Islet precursor cell (in vitro differentiated cells): ENCODE measurements at regions not wholly inside any gene's neighbourhood (a gene's known extent, or its start where the extent isn't known, plus 50 kb on each side); places are given as distances from the start of the nearest gene placed in this dataset.

Source experiments
- DNase-seq: peaks from one replicate; pipeline ENCODE4 v3.0.0-alpha.2; 2018

DNA sequence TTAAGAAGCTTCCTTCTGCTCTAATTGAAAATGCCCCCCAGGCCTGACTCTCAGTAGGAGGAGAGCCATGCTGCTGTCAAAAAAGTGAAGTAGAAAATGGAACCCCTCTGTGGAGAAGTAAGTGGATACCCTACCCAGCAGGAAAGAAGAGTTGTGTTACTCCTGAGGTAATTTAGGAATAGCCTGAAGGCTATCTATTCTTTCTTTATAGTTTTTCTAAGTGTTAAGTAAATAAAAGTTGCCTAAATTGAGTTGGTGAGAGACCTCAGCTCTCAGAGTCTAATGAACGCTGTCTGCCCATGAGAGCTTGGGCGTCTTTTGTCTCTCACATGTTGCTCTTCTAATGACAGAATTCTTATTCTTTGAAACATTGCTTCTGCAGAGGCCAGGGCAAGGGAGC is 116.2 kb downstream of the NSUN3 start:
- DNase-seq: no peak

GRCh38 chr3:94183551-94183950 is 120.7 kb downstream of the NSUN3 start:
- no peak for DNase-seq

GRCh38 chr3:94184781-94185180 is 121.9 kb downstream of the NSUN3 start:
- DNase-seq: no peak

- DNase-seq: no peak
Observed at GRCh38 chr3:94185753-94186152, 122.9 kb downstream of the NSUN3 start.

DNA sequence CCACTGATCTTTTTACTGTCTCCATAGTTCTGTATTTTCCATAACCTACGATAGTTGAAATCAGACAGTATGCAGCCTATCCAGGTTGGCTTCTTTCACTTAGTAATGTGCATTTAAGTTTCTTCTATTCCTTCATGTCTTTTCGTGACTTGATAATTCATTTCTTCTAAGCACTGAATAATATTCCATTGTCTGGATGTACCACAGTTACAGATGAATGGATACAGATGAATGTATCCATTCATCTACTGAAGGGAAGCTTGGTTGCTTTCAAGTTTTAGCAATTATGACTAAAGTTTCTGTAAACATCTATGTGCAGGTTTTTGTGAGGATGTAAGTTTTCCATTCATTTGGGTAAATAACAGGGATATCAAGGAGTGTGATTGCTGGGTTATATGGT is 124.8 kb downstream of the NSUN3 start:
- DNase-seq: no peak

- DNase-seq: no peak
Observed at GRCh38 chr3:94195381-94195780, 132.5 kb downstream of the NSUN3 start.

GRCh38 chr3:94206291-94206690 is 143.4 kb downstream of the NSUN3 start:
- DNase-seq: no peak

GRCh38 chr3:94210256-94210655 is 147.4 kb downstream of the NSUN3 start:
- no peak for DNase-seq

- DNase-seq: no peak
Observed at GRCh38 chr3:94217406-94217805, 154.5 kb downstream of the NSUN3 start.

- DNase-seq: no peak
Observed at GRCh38 chr3:94220426-94220825, 157.6 kb downstream of the NSUN3 start.

DNA sequence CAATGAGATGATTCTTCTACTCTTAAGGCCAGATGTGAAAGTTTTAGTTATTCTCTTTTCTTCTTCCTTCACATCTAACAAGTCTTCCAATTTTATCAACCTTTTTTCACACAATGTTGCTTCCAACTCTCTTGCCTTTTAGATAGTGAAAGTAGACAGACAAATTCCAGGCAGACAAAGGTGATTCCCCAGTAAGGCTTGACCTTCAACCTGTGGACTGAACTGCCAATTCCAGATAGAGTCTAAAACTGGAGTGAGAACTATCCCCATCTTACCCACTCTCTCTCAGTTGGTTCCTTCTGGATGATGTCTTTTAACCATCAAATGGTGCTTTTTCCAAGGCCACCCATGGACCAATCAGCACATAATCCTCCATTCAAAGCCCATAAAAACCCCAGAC is 159.0 kb downstream of the NSUN3 start:
- no peak for DNase-seq

- DNase-seq: no peak
Observed at GRCh38 chr3:94225148-94225865, 162.4 kb downstream of the NSUN3 start.

DNA sequence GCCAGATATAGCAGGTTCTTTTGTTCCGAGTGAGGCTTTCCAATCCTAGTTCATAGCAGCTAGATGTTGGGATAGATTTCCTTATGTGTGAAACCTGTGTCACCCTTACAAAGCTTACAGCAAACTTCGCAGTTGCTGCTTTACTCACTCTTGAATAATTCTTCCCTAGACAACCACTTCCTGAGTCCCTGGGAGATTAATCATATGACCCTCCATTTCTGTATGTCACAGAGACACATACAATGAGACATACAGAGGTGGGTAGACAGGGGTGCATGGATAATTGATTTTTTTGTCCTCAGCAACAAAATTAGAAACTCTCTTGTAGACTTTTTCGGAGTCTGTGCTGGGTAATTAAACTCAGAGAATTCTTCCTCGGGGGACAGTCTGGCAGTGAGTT is 163.2 kb downstream of the NSUN3 start:
- DNase-seq: no peak

- DNase-seq: no peak
Observed at GRCh38 chr3:94232921-94233320, 170.1 kb downstream of the NSUN3 start.

DNA sequence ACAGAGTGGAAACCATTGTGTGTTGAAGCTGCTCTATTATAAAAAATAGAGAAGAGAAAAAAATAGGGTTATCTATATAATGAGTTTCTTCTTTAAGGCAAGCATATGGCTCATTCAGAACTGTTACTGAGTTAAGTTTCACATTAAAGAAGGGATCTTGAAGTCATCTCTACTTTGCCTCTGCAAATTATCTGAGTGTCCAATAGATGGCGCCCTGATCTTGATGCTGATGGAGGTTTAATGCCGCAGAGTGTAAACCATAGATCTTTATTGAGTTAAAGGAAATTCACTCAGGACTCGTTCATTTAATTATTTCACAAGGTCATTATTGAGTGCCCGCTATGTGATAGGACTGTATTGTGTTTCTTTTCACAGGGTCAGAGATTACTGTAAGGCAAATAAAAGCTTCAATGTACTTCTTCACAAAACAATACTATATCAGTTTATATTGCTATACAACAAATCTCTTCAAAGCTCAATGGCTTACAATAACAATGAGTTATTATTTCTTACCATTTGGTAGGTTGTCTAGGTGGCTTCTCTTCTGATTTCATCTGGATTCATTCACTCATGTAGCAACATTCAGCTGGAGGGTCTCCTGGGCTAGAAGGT is 171.4 kb downstream of the NSUN3 start:
- DNase-seq: no peak

- DNase-seq: no peak
Observed at GRCh38 chr3:94241986-94242385, 179.1 kb downstream of the NSUN3 start.

GRCh38 chr3:94246171-94246570 is 183.3 kb downstream of the NSUN3 start:
- DNase-seq: no peak

GRCh38 chr3:94248042-94248441 is 185.2 kb downstream of the NSUN3 start:
- no peak for DNase-seq

DNA sequence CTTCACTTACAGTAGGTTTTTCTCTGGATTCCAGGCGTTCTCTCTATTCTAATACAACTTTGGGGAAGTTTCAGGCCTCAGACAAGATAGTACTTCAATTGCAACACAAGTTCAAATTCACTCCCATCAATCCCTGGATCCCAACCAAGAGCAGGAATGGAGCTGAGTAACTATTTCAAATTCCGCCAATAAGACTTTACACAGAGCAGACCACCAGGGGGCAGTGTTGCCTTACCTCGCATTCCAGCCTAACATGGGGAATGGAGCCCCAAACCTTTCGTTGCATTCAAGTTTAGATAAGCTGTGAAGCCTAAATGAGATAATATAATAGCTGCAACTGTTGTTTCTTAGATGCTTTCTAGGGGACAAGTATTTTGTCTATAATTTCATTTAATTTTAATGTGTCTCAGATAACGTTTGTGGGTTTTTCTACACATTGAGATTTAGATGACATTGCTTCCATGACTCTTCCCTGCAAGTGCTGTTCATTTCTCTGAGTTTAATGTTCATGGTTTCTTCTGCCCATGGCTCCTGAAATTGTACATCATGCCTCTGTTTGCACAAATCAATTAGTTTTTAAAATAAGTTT is 186.7 kb downstream of the NSUN3 start:
- DNase-seq: peak; percentile 75

GRCh38 chr3:94251566-94251965 is 188.7 kb downstream of the NSUN3 start:
- DNase-seq: no peak

DNA sequence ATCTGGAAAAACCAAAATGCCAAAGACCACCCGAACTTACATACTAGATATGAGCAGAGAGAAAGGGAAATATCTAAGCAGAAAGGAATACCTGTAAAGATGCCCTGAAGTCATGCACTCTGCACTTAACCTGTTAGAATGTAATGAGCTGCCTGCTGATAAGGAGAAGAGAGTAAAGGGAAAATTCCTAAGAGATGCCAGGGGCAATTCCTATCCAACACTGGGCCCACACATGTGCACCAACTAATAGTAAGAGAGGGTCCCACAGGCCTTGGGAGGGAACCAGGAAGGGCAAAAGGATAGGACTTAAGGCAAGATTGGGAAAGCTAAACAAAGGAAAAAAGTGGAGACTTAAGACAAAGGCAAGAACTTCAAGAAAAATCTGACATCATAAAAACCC is 189.5 kb downstream of the NSUN3 start:
- DNase-seq: peak; percentile 70

DNA sequence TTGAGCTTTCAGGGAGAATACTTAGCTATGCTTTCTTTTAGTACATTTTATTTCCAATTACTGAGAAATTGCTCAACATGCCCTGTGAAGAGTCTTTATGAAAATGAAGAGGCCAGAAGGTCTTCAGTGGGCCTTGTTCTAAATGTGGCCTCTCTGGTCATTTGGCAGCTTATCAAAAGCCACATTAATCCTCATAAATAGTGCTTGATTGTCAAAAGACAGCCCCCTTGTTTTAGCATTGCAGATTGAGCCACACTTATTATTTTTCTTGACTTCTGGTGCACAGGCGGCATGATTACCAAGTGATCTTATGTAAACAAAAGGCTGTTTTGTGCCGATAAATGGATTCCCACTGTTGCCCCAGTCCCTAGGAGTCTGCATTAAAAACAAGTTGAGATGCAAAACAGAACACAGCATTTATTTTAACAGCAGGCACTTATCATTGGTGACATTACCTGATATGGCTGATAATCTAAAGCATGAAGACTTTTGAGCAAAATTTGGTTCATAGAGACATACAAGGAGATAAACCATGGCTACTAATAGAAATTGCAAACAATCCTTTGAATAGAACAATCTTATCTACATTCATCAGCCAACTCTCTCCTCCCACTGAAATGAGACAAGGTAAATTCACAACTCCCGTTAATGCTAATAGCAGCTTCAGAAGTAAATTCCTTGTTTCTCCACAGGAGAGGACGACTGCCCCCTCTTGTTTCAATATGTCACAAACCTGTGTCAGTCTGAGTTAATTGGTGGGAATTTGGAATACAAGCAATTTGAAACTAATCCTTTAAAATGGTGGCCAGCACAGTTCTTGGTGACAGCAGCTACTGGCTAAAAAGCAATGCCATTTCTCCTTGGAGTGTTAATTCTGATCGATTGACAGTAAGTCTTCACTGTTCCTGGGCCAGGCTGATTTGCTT is 194.3 kb downstream of the NSUN3 start:
- no peak for DNase-seq

GRCh38 chr3:94258851-94259250 is 196.0 kb downstream of the NSUN3 start:
- peak; percentile 80 for DNase-seq
